DMS153 treated with DMSO at 0.1 percent for 48 hours (cell line): ENCODE measurements at regions not wholly inside any gene's neighbourhood (a gene's known extent, or its start where the extent isn't known, plus 50 kb on each side); places are given as distances from the start of the nearest gene placed in this dataset.

Experiments
- DNase-seq: peaks from one replicate; lab custom pipeline; 2025; ENCODE audit not compliant: unreplicated experiment; lab: John Stamatoyannopoulos, UW

DNA sequence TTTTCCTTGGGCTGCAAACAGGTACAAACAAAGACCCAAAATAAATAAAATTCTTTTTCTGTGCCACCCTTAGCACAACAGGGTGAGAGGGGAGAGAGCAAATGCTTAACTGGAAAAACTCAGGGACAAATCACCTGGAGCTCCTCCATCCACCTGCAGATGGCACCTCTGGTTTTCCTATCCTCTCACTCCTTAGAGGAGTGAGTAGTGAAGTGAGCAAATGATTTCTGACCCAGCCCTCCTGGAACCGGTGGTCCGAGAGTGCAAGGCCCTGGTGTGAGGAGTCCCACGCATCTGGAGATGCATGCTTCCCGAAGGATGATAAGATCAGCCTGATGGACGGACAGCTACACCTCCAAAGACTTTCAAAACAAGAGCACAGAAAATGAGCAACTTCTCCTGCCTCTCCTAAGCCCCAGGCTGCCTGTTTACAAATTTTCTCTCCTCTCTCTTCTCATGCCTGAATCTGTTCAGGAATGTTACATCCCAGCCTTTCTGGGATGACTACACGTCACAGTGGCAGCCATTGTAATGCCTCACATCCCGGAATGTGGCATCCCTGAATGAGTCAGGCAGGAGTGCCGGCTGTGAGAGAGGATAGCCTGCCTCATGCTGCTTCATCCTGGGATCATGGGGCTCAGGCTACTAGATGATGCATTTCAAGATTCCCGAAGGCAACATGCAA, 86.4 kb downstream of the ADRB2 start:
- DNase-seq, result no peak

DNA sequence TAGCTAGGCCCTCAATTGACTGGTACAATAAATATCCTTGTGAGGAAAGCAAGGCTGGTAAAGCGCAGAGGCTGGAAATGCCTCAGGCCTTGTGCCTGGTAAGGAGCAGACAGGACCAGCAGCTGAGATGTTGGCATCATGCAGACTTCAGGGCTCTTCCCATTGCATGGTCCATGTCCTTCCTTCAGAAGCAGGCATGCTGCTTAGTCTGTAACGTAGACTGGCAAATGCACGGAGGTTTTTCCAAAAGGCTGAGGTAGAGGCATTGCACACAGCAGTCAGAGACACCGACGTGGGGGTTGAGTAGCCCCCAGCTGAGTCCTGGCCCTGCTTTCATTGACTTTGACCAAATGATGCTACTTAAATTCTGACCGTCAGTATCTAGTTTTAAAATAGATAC, 87.1 kb downstream of the ADRB2 start:
- DNase-seq, result no peak

DNA sequence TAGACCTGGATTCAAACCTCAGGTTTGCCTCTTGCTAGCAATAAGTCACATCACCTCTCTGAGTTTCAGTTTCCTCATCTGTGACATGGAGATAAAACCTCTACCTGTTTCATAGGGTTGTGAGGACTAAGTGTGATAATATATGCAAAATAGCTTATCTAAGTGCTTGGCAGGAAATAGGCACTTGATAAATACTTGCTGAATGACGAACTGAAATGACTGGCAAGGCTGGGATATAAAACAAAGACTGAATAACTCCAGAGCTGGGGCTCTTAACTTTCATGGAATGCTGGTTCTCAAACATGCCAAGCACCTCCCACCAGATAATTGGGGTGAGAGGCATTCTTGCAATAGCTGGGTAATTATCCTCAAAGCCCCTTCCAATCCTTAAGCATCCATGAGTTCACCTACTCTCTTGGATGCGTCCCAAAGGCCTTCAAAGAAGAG, 87.6 kb downstream of the ADRB2 start:
- DNase-seq, result no peak

DNA sequence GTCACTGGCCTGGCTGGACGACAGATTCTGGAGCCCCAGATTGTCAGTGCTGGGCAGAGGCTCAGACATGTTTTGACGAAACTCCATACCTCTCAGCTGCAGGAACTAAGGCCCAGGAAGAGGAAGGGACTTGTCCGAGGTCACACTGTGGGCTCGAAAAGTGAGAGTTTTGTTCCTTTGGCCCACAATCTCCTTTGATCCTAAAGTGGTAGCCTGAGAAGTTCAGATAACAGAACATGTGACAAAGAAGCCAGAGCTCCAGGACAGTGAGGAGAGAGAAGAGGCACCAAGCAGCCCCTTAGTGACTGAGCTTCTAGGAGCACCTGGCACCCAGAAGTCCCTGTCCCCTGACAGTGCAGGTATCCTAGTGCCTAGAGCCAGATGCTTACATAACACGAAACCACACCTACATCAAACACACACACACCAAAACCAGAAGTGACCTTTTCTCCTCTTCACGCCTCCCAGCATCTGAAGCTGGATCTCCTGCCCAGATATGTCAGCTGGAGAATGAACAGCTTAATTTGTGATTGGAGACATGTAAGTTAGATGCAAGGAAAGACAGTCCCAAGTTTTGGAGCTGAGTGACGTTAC, 88.9 kb downstream of the ADRB2 start:
- DNase-seq, result no peak

DNA sequence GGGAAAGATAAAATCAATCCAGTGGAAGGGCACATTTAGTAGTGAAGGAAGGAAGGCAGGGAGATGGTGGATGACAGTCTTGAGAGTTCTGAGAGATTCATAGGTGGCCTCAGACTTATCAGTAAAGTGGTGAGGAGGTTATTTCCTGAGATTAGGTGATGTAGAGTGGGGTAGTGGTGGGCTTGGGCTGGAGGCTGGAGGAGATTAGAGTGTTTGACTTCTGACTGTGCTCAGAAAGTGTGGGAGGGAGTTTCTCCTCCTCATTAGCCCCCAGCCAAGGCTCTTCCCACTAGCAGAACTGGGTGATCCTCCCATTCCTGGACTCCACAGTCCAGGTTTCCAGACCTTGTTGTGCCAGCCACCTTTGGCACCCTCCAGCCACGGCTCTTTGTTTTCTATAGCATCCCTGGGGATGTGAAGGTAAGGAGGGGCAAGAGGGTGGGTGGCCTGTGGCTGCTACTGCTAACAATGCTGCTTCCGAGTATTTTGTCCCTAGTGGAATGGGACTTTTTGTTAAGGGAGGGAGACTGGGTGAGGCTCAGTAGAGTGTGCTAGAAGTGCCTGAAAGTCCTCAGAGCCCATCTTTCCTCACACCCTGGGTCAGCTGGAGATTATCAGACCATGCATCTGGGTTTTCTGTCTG, 94.4 kb downstream of the ADRB2 start:
- DNase-seq, result no peak

DNA sequence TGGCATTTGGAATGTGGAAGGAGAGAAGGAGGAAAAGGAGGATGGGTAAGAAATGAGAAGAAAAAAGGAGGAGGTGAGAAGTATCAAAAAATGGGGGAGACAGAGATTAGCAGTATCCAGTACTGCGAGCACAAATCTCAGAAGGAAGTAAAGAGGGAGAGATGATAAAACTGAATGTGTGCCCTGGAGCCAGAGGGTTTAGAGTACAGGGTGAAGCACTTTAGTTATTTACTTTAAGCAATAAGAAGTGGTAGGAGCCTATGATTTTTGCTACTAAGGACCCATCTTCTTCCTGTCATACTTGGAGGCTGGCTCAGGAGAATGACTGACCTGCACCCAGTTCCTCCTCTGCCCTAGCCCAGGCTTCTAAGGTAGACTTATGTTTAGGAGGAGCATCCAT, 94.9 kb downstream of the ADRB2 start:
- no peak for DNase-seq

DNA sequence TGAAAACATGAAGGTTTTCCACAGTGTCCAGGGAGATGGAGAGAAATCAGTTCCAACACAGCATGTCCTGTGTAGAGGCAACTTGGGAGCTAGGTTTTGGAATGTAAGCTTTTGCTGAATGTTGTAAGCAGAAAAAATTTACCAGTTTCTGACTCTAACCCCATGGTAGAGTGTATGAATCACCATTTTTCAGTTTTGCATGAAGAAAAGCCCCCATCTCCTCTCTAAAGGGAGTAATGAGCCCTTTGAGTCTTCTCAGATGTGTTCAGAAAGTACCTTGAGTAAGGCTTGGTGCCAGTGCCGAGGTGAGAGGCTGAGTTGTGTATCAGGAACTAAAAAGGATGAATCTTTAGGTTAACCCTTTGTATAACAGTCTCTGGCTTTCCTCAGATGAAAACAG, 96.2 kb downstream of the ADRB2 start:
- DNase-seq, result no peak

DNA sequence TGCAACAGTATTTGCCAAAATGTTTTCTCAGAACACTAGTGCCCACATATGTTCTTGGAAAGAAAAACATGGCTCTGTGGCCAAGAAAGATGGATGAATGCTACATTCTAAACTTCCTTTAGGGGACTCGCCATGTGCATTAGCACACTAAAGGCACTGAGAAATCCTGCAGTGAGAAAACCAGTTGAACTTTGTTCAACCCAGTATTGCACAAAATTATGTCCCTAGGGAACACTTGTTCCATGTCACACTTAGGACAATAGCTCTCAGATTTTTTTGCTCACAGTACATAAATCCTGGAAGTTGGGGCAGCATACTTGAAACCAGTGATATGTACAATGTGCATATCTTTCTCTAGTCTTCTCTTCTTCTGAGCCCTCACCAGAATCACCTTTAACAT, 96.6 kb downstream of the ADRB2 start:
- DNase-seq, result no peak

DNA sequence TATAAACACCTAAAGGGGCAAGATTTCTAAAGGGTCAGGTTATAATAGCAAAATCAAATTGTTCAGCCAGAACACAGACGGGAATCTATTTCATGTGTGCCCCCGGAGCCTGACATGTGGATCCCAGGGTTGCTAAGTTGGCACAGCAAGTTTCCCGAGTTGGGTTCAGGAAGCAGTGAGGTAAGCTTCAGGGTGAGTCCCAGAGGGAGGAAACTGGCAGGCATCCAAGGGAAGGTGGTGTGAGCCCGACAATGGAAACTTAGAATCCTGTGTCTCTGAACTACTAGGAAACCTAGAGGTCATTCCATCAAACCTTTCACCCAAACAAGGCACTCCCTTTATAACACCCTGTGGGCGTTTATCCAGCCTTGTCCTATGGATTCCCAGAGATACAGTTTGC, 98.4 kb downstream of the ADRB2 start:
- no peak for DNase-seq

DNA sequence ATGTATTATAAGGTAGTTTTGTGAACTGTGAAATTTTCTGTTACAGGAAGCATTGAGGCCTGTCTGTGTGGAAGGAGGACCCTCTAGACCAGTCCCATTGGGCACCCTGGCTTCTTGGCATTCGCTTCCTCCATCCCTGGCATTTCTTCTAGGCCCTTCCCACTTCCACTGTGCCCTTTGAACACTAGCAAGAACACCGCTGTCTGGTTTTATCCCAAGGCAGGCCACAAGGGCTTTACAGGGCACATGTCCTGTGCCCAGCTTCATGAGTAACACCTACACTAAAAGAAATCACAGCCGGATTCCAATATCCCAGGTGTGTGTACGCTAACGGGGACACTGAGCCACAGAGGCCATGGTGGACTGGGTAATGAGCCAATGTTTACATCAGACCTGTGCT, 99.8 kb downstream of the ADRB2 start:
- DNase-seq, result no peak

DNA sequence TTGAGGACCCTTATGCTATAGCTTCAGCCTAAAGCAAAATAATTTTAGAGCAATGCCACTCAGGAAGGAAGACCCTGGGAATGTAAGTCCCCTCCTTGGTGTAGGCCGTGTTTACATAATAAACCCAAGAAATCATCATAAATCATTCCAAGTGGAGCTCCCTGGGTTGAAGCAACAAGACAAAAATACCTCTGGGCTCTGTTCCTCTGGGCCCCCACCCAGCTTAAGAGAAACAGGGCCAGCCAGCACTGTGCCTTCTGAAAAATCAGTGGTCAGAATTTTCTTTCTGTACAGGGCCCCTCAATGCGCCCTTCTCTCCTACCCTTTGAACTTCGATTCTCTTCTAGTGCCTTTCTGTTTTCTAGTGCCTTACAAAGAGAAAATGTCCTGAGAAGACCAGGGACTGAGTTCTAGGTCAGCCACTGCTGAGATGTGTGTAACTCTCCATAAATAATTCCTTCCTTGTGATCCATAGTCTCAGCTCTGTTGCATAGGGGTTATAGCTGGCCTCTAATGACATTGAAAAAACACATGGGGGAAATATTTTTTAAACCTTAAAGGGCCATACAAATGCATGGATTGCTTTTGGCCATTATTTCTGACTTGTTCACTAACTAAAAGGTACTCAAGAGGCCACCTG, 101.0 kb downstream of the ADRB2 start:
- DNase-seq, result no peak

DNA sequence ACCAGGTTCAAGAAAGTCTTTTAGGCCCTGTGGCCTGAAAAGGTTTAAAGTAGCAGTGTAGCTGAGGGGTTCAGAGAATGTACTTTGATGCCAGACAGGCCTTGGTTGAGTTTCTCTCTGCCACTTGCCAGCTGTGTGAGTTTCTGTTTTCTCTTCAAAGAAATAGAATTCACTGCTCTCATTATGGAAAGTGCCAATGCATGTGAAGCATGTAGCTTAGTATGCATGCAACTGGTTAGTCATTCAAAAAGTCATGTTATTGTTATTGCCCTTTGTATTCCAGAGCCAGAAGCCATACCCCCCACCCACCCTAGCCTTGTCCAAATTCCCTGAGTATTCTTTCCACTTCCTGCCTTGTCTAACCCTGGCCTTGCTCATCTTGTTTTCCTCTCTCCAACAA, 101.7 kb downstream of the ADRB2 start:
- no peak for DNase-seq

DNA sequence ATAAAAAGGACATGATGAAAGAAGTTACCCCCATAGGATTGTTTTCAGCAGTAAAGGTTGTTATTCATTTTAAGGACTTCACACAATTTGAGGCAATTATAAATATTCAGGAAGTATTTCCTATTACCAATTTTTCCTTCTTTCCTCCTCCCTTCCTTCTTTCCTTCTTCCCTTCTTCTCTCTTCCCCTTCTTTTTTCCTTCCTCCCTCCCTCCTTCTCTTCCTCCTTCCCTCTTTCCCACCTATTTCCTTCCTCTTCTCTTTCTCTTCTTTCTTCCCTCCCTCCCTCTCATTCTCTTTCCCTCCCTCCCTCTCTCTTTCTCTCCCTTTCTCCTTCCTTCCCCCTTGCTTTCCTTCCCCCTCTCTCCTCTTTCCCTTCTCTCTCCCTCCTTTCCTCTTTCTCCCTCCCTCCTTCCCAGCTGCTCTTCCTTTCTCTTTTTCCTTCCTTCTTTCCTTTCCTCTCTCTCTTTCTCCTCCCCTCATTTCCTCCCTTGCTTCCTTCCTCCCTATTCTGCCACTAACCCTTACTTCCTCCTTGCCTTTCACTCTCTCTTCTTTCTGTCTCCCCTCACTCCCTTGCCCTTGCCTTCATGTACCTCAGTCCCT, 105.1 kb downstream of the ADRB2 start:
- DNase-seq, result no peak

DNA sequence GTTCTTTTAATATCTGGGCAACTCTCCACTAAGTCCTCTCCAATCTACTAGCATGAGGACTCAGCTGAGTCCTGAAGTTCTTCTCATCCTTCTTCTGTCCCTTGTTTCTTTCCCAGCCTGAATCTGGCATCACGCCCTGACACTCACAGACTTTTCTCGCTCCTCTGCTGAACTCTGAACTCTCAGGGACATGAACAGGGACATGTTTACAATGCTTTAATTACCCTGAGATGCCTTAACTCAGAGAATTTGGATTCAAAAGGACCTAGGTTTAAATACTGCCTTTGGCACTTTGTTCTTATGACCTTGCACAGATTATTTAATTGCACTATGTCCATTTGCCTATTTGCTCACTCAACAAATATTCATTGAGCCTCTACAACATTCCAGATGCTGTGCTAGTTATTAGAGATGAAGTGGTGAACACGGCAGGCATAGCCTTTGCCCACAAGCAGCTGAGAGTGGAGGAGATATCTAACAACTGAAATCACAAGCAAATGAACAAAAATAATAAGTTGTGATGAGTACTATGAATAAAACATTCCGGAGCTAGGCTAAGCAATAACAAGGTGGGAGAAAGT, 106.0 kb downstream of the ADRB2 start:
- DNase-seq, result no peak

DNA sequence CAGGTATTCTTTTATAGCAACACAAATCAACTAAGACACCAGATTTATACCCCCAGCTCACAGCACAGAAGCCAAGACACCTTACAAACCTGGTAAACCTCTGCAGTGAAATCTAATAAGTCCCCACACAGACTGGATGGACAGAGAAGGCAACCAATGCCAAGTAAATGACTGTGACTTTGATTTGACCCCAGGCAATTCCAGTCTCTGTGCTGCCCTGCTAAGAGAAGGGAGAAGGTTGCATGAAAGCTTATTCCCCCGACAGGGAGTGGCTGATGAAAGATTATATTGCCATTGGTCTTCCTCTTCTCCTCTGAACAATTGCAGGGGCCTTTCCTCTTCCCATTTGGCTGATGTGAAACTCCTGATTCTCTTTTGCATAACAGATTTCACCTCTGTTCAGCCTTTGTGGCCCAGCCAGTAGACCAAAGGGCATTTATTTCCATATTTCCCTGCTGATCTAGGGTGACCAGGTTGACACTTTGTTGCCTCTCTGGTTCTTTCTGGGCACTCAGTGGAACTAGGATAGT, 107.6 kb downstream of the ADRB2 start:
- DNase-seq, result no peak

DNA sequence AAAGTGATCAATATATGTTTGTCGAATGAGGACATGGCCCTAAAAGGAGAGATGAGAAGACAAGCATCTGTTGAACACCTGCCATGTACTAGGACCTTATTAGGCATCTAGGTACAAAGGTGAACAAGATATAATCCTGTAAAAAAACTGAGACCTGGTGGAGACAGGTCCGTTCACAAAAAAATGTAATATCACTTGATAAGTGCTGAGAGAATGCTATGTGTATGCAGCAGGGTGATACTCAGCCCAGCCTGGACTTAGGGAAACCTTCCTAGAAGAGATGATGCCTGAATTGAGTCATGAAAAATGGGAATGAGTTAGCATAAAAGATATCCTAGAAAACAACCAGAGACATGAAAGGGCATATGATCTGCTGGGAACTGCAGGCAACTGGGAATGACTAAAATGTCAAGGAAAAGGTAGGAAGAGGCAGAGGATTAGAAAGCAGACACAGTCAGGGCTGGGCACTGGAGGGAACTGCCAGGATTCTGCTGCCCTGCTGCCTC, 108.5 kb downstream of the ADRB2 start:
- no peak for DNase-seq

DNA sequence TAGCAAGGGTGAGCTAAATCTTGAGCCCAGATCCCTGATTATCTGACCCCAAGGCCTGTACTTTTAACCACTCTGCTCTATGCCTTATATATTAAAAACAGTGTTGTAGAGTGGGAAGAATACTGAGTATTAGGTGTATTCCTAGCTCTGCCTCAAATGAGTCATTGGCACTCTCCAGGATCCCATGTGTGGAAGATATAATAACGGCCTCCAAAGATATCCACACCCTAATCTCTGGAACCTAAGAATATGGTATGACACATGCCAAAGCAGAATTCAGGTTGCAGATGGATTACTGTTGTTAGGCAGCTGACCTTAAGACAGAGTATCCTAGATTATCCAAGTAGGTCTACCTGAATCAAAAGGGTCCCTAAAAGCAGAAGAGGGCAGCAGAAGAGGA, 110.8 kb downstream of the ADRB2 start:
- DNase-seq, result no peak

DNA sequence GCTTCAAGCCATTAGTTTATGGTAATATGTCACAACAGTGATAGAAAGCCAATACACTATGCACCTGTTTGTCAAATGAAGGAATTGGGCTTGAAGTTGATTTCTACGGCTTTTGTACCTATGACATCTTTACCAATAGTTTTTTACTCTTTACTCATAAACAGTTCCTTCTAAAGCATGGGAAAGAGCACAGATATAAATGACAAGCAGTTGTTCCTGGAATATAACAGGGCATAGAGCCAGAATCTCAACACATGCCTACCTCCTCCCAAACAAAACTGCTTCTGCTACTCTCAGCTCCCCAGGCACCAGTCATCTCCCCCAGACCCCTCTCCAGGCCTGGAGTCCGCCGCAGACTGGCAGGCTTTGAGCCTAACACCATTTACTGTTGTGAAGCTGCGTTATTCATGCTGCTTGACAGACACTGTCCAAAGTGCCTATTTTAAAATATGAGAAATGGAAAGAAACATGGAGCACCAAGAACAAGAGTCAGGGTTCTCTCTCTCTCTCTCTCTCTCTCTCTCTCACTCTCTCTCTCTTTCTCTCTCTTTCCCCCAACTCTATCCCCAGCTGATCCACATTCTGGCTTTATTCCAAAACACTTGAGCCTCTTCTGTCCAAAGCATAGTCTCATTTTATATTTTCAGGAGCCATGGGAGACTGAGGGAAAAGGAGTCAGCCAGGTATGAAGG, 111.6 kb downstream of the ADRB2 start:
- no peak for DNase-seq

DNA sequence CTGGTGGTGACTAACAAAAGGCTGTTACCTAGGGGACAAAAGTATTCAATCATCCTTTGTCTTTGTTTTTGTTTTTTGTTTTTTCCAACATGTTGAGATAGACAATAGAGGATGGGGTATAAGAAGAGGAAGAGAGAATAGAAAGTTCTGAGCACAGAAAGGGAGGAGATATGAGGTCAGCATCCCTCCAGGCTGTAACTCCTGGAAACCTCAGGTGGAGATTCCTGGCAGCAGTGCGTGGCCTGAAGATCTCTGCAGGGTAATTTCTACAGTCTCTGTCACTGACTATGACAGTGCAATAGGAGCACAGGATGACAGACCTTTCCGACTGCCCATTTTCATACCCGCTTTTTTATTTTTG, 112.1 kb downstream of the ADRB2 start:
- DNase-seq, result no peak

DNA sequence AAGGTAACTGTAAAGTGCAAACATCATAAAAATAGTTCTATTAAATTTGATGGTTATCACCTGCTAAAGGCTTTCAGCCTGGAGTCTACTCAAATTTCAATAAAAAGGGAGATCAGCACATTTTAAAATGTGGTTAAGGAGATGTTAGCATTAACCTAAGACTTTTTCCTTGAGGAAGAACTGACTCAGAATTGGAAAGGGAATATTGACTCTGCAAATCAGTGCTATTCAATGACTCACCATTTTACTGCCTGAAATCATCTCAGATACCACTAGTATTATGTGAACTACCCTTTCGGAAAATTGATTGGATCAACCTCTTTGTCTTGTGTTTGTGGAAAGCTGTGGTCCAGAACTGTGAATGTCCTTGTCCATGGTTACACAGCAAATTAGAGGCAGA, 113.3 kb downstream of the ADRB2 start:
- DNase-seq, result no peak
